CD4-positive, alpha-beta T cell (primary cell): ENCODE measurements at regions not wholly inside any gene's neighbourhood (a gene's known extent, or its start where the extent isn't known, plus 50 kb on each side); places are given as distances from the start of the nearest gene placed in this dataset.

Experiments
- ATAC-seq: fragments of 200-7000 bp; cut with Tn5 transposase; one replicate; pipeline ENCODE4 v1.10.0; 2022; ENCODE audit warnings: mild to moderate bottlenecking; ENCODE audit not compliant: poor library complexity
- CTCF ChIA-PET: fragments of 350-600 bp; sonication (Branson Sonifier 250); formaldehyde crosslinking; loops from one replicate; lab custom pipeline; 2021; ENCODE audit warnings: antibody characterized with exemption, inconsistent platforms; lab: Charles Lee
- POLR2A ChIA-PET: fragments of 350-600 bp; sonication (Branson Sonifier 250); formaldehyde crosslinking; loops from one replicate; lab custom pipeline; 2021; ENCODE audit warnings: antibody characterized with exemption, inconsistent platforms; lab: Charles Lee
- DNase-seq, 14 experiments: peaks; one replicate each; pipeline ENCODE4 v3.0.0-alpha.2; 2013 to 2020; ENCODE audit warnings: mixed read lengths in 2 of 14
- H3K27ac ChIP-seq, 2 donors: one replicate each; pipeline versions ENCODE4 v1.5.1 to v1.7.0; 2013; ENCODE audit warnings: low read length in 2 of 2, low read depth in 1 of 2, mild to moderate bottlenecking in 1 of 2
- H3K27me3 ChIP-seq, 2 experiments: 1 replicate in 1 of 2; 2 replicates in 1 of 2; pipeline versions ENCODE4 v1.6.1 to v1.7.0; 2013; ENCODE audit warnings: low read length in 2 of 2, control low read depth in 1 of 2, mild to moderate bottlenecking in 1 of 2, moderate library complexity in 1 of 2; ENCODE audit not compliant: insufficient read depth in 2 of 2, control insufficient read depth in 1 of 2
- H3K36me3 ChIP-seq: one replicate; pipeline ENCODE4 v1.6.1; 2013; ENCODE audit warnings: low read length, control low read depth; ENCODE audit not compliant: insufficient read depth
- H3K4me1 ChIP-seq: one replicate; pipeline ENCODE4 v1.6.1; 2013; ENCODE audit warnings: low read length, control low read depth; ENCODE audit not compliant: insufficient read depth
- H3K4me3 ChIP-seq: one replicate; pipeline ENCODE4 v1.5.1; 2013; ENCODE audit warnings: mild to moderate bottlenecking, low read length, moderate library complexity
- H3K9me3 ChIP-seq, 2 experiments: 1 replicate in 1 of 2; 2 replicates in 1 of 2; pipeline versions ENCODE4 v1.6.1 to v1.7.0; 2013; ENCODE audit warnings: low read length in 2 of 2, mild to moderate bottlenecking in 2 of 2, control low read depth in 1 of 2, moderate library complexity in 1 of 2; ENCODE audit not compliant: control insufficient read depth in 1 of 2, insufficient read depth in 1 of 2
- H3K27ac Mint-ChIP-seq: one replicate; pipeline ENCODE4 v1.8.0; 2020; ENCODE audit warnings: mixed read lengths
- H3K27me3 Mint-ChIP-seq: one replicate; pipeline ENCODE4 v1.8.0; 2021; ENCODE audit warnings: mixed read lengths
- H3K36me3 Mint-ChIP-seq: one replicate; pipeline ENCODE4 v1.8.0; 2021; ENCODE audit warnings: low read depth, mixed read lengths
- H3K4me1 Mint-ChIP-seq: one replicate; pipeline ENCODE4 v1.8.0; 2021; ENCODE audit warnings: low read depth, mixed read lengths
- H3K4me3 Mint-ChIP-seq: one replicate; pipeline ENCODE4 v1.8.0; 2020; ENCODE audit warnings: mild to moderate bottlenecking, mixed read lengths
- H3K9me3 Mint-ChIP-seq: one replicate; pipeline ENCODE4 v1.8.0; 2020; ENCODE audit warnings: mixed read lengths
- CTCF ChIP-seq: fragments of 200-600 bp; IDR thresholded peaks from one replicate; pipeline ENCODE4 v1.8.0; 2022; ENCODE audit warnings: antibody characterized with exemption, mild to moderate bottlenecking
- intact Hi-C, 2 experiments: fragments of 100-400 bp; cut with DNase I in 1 of 2; cut with micrococcal nuclease in 1 of 2; formaldehyde crosslinking; loops; one replicate each; pipeline versions ENCODE4 v1.15.1 to v1.9.0; 2023 to 2025; cut with DNase I, micrococcal nuclease

DNA sequence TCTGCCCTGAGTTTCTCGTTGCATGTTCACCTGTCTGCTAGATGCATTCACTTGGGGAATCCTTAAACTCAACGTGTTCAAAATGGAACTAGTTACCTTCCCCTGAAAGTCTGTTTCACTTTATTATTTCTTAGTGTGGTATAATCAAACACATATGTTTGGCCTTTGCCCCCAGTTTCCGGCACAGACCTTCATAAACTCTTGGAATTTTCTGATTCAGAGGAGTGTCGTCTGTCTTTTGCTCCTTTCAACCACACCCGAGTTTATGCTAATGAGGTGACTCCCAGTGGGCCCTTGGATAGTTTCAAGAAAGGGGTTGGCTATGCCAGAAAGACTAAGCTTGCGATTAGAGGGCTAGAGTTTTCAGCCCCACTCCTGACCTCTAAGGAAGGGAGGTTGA lies 198.9 kb downstream of the CDCA7 start:
- DNase-seq (no peak), ATAC-seq (no peak)
- Histone ChIP-seq H3K27me3 (peaks cover 4 to 10% of the 10 kb centered on the region in 2 experiments), H3K36me3 (no peaks in the 10 kb centered on the region), H3K27ac (no peak overlapping the region), H3K4me1 (no peaks in the 10 kb centered on the region), H3K4me3 (no peak overlapping the region), H3K9me3 (no peaks in the 10 kb centered on the region)
- Mint-ChIP-seq H3K4me1 (no peaks in the 10 kb centered on the region), H3K36me3 (no peaks in the 10 kb centered on the region), H3K4me3 (no peak overlapping the region), H3K27me3 (peaks cover 34% of the 10 kb centered on the region), H3K27ac (no peak overlapping the region), H3K9me3 (peaks cover 3% of the 10 kb centered on the region)
- no peak for TF ChIP-seq CTCF
- POLR2A ChIA-PET, result interaction anchor here (0.7 kb wide), 1 partner anchor 553 kb away, joined by 3 read pairs; no protein-coding TSS in a partner anchor
- intact Hi-C loops, result no loop called here
- CTCF ChIA-PET, result no interaction called here

DNA sequence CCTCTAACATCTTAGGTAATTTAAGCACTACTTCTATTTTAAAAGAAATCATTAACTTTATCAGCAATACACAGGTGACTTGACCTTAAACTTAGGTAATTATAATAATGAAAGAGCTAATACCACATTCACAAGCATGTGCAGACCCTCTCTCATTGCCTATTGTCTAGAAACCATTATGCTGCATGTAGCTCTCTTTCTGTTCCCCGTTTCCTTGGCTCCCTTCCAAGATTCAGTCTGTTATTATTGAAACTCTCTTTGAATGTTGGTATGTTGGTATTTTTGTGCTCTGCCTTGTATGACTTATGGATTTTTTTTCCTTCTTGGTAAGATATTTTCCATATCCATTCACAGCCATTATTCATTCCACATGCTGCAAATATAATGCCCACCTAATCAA lies 201.2 kb downstream of the CDCA7 start:
- Mint-ChIP-seq H3K4me3 (no peak overlapping the region), H3K36me3 (no peaks in the 10 kb centered on the region), H3K9me3 (peaks cover 3% of the 10 kb centered on the region), H3K27me3 (peaks cover 27% of the 10 kb centered on the region), H3K27ac (no peak overlapping the region), H3K4me1 (no peaks in the 10 kb centered on the region)
- ChIA-PET POLR2A (no interaction called here), CTCF (no interaction called here)
- H3K36me3 ChIP-seq, result no peaks in the 10 kb centered on the region
- intact Hi-C loops, result no loop called here
- H3K27me3 ChIP-seq, result peaks cover 4 to 10% of the 10 kb centered on the region in 2 experiments
- peaks cover 5% of the 10 kb centered on the region for H3K4me1 ChIP-seq
- no peak overlapping the region for H3K27ac ChIP-seq
- H3K4me3 ChIP-seq, result no peak overlapping the region
- H3K9me3 ChIP-seq, result no peaks in the 10 kb centered on the region
- ATAC-seq (no peak), DNase-seq (no peak)
- no peak for TF ChIP-seq CTCF

- Histone ChIP-seq H3K36me3 (no peaks in the 10 kb centered on the region), H3K27ac (no peak overlapping the region), H3K27me3 (peaks cover 4 to 10% of the 10 kb centered on the region in 2 experiments), H3K4me3 (no peak overlapping the region), H3K4me1 (peaks cover 5% of the 10 kb centered on the region), H3K9me3 (no peaks in the 10 kb centered on the region)
- Mint-ChIP-seq H3K4me1 (no peaks in the 10 kb centered on the region), H3K27ac (no peak overlapping the region), H3K36me3 (no peaks in the 10 kb centered on the region), H3K9me3 (peaks cover 3% of the 10 kb centered on the region), H3K4me3 (no peak overlapping the region), H3K27me3 (peaks cover 32% of the 10 kb centered on the region)
- POLR2A ChIA-PET, result no interaction called here
- intact Hi-C loops, result no loop called here
- TF ChIP-seq CTCF, result no peak
- CTCF ChIA-PET, result no interaction called here
- DNase-seq, result no peak
- no peak for ATAC-seq
Measured at GRCh38 chr2:173556816-173557215, 202.1 kb downstream of the CDCA7 start.
